CD4-positive, alpha-beta memory T cell (primary cell): ENCODE measurements at regions not wholly inside any gene's neighbourhood (a gene's known extent, or its start where the extent isn't known, plus 50 kb on each side); places are given as distances from the start of the nearest gene placed in this dataset.
"Not testable (repeated sequence)": the region's sequence is repeated elsewhere in the genome, so short reads cannot be mapped to it uniquely, and the experiment has no call there.

Experiments used
- CTCF ChIA-PET: fragments of 350-600 bp; sonication (Branson Sonifier 250); formaldehyde crosslinking; loops from one replicate; lab custom pipeline; 2021; ENCODE audit warnings: inconsistent platforms; ENCODE audit not compliant: partially characterized antibody; lab: Charles Lee
- POLR2A ChIA-PET: fragments of 350-600 bp; sonication (Branson Sonifier 250); formaldehyde crosslinking; loops from one replicate; lab custom pipeline; 2021; ENCODE audit not compliant: partially characterized antibody; lab: Charles Lee
- DNase-seq, 5 donors: peaks; one replicate each; pipeline versions ENCODE4 v3.0.0 to v3.0.0-alpha.2; 2020 to 2022; ENCODE audit warnings: mixed read lengths in 1 of 5
- H3K27ac ChIP-seq: one replicate; pipeline ENCODE4 v1.7.0; 2013; ENCODE audit warnings: low read depth, low read length
- H3K27me3 ChIP-seq: 2 replicates; pipeline ENCODE4 v1.7.0; 2013; ENCODE audit warnings: mild to moderate bottlenecking, low read length, moderate library complexity; ENCODE audit not compliant: insufficient read depth
- H3K36me3 ChIP-seq: 2 replicates; pipeline ENCODE4 v1.7.0; 2013; ENCODE audit warnings: mild to moderate bottlenecking, low read length, moderate library complexity; ENCODE audit not compliant: insufficient read depth
- H3K4me1 ChIP-seq: 2 replicates; pipeline ENCODE4 v1.7.0; 2013; ENCODE audit warnings: mild to moderate bottlenecking, low read length, moderate library complexity; ENCODE audit not compliant: insufficient read depth
- H3K4me3 ChIP-seq, 2 donors: one replicate each; pipeline ENCODE4 v1.7.0; 2013; ENCODE audit warnings: low read length in 2 of 2, mild to moderate bottlenecking in 1 of 2
- H3K9me3 ChIP-seq, 2 donors: one replicate each; pipeline ENCODE4 v1.7.0; 2013; ENCODE audit warnings: low read length in 2 of 2, control low read depth in 1 of 2; ENCODE audit not compliant: control insufficient read depth in 1 of 2
- H3K27ac Mint-ChIP-seq, 7 donors: one replicate each; pipeline ENCODE4 v1.8.0; 2020 to 2021; ENCODE audit warnings: mixed read lengths in 7 of 7, mild to moderate bottlenecking in 6 of 7, inconsistent platforms in 3 of 7, moderate library complexity in 3 of 7
- H3K27me3 Mint-ChIP-seq, 2 donors: one replicate each; pipeline ENCODE4 v1.8.0; 2020 to 2021; ENCODE audit warnings: mixed read lengths in 2 of 2
- H3K36me3 Mint-ChIP-seq, 2 donors: one replicate each; pipeline ENCODE4 v1.8.0; 2020 to 2021; ENCODE audit warnings: mixed read lengths in 2 of 2, inconsistent platforms in 1 of 2, mild to moderate bottlenecking in 1 of 2
- H3K4me1 Mint-ChIP-seq, 4 donors: one replicate each; pipeline ENCODE4 v1.8.0; 2020 to 2021; ENCODE audit warnings: mixed read lengths in 4 of 4, mild to moderate bottlenecking in 1 of 4
- H3K4me3 Mint-ChIP-seq, 8 donors: one replicate each; pipeline ENCODE4 v1.8.0; 2020 to 2021; ENCODE audit warnings: mixed read lengths in 8 of 8, mild to moderate bottlenecking in 7 of 8, moderate library complexity in 6 of 8, inconsistent platforms in 3 of 8
- H3K9me3 Mint-ChIP-seq, 8 donors: one replicate each; pipeline ENCODE4 v1.8.0; 2020 to 2021; ENCODE audit warnings: mixed read lengths in 8 of 8, mild to moderate bottlenecking in 5 of 8, inconsistent platforms in 3 of 8, moderate library complexity in 1 of 8
- intact Hi-C: fragments of 100-400 bp; cut with micrococcal nuclease; formaldehyde crosslinking; loops from one replicate; pipeline ENCODE4 v1.15.1; 2023

GRCh38 chrX:555725-556666 is 74.6 kb upstream of the SHOX start:
- CTCF ChIA-PET, result no interaction called here

GRCh38 chrX:557601-558000 is 73.0 kb upstream of the SHOX start:
- H3K36me3 Mint-ChIP-seq, H3K36me3 ChIP-seq, H3K4me3 Mint-ChIP-seq, DNase-seq, CTCF ChIA-PET, H3K4me1 ChIP-seq, intact Hi-C loops, H3K27ac ChIP-seq, H3K4me3 ChIP-seq, H3K27me3 Mint-ChIP-seq, POLR2A ChIA-PET, H3K27ac Mint-ChIP-seq, H3K27me3 ChIP-seq, H3K4me1 Mint-ChIP-seq, H3K9me3 ChIP-seq: not testable (repeated sequence)
- peaks cover 0 to 15% (median 4%) of the 10 kb centered on the region in 8 donors for H3K9me3 Mint-ChIP-seq

More at GRCh38 chrX:555725-556666, 74.6 kb upstream of the SHOX start:
- no peak overlapping the region for H3K27ac ChIP-seq
- Mint-ChIP-seq H3K27ac (no peak overlapping the region), H3K9me3 (peaks cover 5 to 18% (median 7%) of the 10 kb centered on the region in 8 donors), H3K36me3 (no peaks in the 10 kb centered on the region), H3K4me3 (no peak overlapping the region), H3K4me1 (no peaks in the 10 kb centered on the region), H3K27me3 (no peaks in the 10 kb centered on the region)
- no peaks in the 10 kb centered on the region for H3K27me3 ChIP-seq
- no peaks in the 10 kb centered on the region for H3K9me3 ChIP-seq
- no peaks in the 10 kb centered on the region for H3K4me1 ChIP-seq
- H3K36me3 ChIP-seq, result no peaks in the 10 kb centered on the region
- H3K4me3 ChIP-seq, result no peak overlapping the region
- intact Hi-C loops, result no loop called here
- POLR2A ChIA-PET, result no interaction called here
- DNase-seq, result no peak

GRCh38 chrX:559282-559681 is 71.3 kb upstream of the SHOX start:
- H3K27me3 Mint-ChIP-seq, H3K27ac ChIP-seq, H3K4me3 ChIP-seq, H3K4me3 Mint-ChIP-seq, H3K36me3 ChIP-seq, H3K4me1 Mint-ChIP-seq, CTCF ChIA-PET, H3K9me3 ChIP-seq, H3K27ac Mint-ChIP-seq, DNase-seq, H3K9me3 Mint-ChIP-seq, intact Hi-C loops, H3K4me1 ChIP-seq, H3K36me3 Mint-ChIP-seq, POLR2A ChIA-PET, H3K27me3 ChIP-seq: not testable (repeated sequence)

- CTCF ChIA-PET, result no interaction called here
- DNase-seq, result no peak
- H3K4me1 ChIP-seq, result no peaks in the 10 kb centered on the region
- H3K4me1 Mint-ChIP-seq, result no peaks in the 10 kb centered on the region
- H3K27ac ChIP-seq, result no peak overlapping the region
- no peak overlapping the region for H3K4me3 Mint-ChIP-seq
- intact Hi-C loops, result no loop called here
- H3K27me3 Mint-ChIP-seq, result no peaks in the 10 kb centered on the region
- peaks cover 2 to 16% (median 13%) of the 10 kb centered on the region in 8 donors for H3K9me3 Mint-ChIP-seq
- POLR2A ChIA-PET, result no interaction called here
- no peak overlapping the region for H3K27ac Mint-ChIP-seq
- no peaks in the 10 kb centered on the region for H3K27me3 ChIP-seq
- H3K36me3 ChIP-seq, result no peaks in the 10 kb centered on the region
- H3K36me3 Mint-ChIP-seq, result no peaks in the 10 kb centered on the region
- H3K4me3 ChIP-seq, result no peak overlapping the region
- no peaks in the 10 kb centered on the region for H3K9me3 ChIP-seq
Measured at GRCh38 chrX:567891-568290, 62.7 kb upstream of the SHOX start.

GRCh38 chrX:568311-568710 is 62.3 kb upstream of the SHOX start:
- H3K27ac Mint-ChIP-seq, result no peak overlapping the region
- no peaks in the 10 kb centered on the region for H3K27me3 Mint-ChIP-seq
- ChIA-PET POLR2A (no interaction called here), CTCF (no interaction called here)
- no peak overlapping the region for H3K27ac ChIP-seq
- intact Hi-C loops, result no loop called here
- H3K9me3 Mint-ChIP-seq, result peaks cover 2 to 16% (median 13%) of the 10 kb centered on the region in 8 donors
- no peaks in the 10 kb centered on the region for H3K4me1 Mint-ChIP-seq
- H3K4me3 Mint-ChIP-seq, result no peak overlapping the region
- H3K9me3 ChIP-seq, result no peaks in the 10 kb centered on the region
- no peaks in the 10 kb centered on the region for H3K4me1 ChIP-seq
- H3K27me3 ChIP-seq, result no peaks in the 10 kb centered on the region
- no peaks in the 10 kb centered on the region for H3K36me3 ChIP-seq
- no peak for DNase-seq
- no peak overlapping the region for H3K4me3 ChIP-seq
- H3K36me3 Mint-ChIP-seq, result no peaks in the 10 kb centered on the region

- POLR2A ChIA-PET, result no interaction called here
- Histone ChIP-seq H3K4me1 (no peaks in the 10 kb centered on the region), H3K27me3 (no peaks in the 10 kb centered on the region), H3K4me3 (no peak overlapping the region), H3K27ac (no peak overlapping the region), H3K9me3 (no peaks in the 10 kb centered on the region), H3K36me3 (no peaks in the 10 kb centered on the region)
- no peaks in the 10 kb centered on the region for H3K27me3 Mint-ChIP-seq
- no peak overlapping the region for H3K4me3 Mint-ChIP-seq
- H3K36me3 Mint-ChIP-seq, result no peaks in the 10 kb centered on the region
- H3K27ac Mint-ChIP-seq, result no peak overlapping the region
- CTCF ChIA-PET, result no interaction called here
- intact Hi-C loops, result no loop called here
- H3K4me1 Mint-ChIP-seq, result no peaks in the 10 kb centered on the region
- H3K9me3 Mint-ChIP-seq, result peaks cover 0 to 10% (median 3%) of the 10 kb centered on the region in 8 donors
- no peak for DNase-seq
Measured at GRCh38 chrX:572538-573124, 58.0 kb upstream of the SHOX start.

GRCh38 chrX:574251-574650 is 56.3 kb upstream of the SHOX start:
- no peak overlapping the region for H3K27ac ChIP-seq
- no peaks in the 10 kb centered on the region for H3K9me3 ChIP-seq
- intact Hi-C loops, result no loop called here
- Mint-ChIP-seq H3K27me3 (no peaks in the 10 kb centered on the region), H3K9me3 (peaks cover 0 to 15% (median 4%) of the 10 kb centered on the region in 8 donors), H3K4me3 (no peak overlapping the region), H3K36me3 (no peaks in the 10 kb centered on the region), H3K27ac (no peak overlapping the region), H3K4me1 (no peaks in the 10 kb centered on the region)
- H3K36me3 ChIP-seq, result no peaks in the 10 kb centered on the region
- no peak overlapping the region for H3K4me3 ChIP-seq
- CTCF ChIA-PET, result no interaction called here
- POLR2A ChIA-PET, result no interaction called here
- no peaks in the 10 kb centered on the region for H3K4me1 ChIP-seq
- H3K27me3 ChIP-seq, result no peaks in the 10 kb centered on the region
- no peak for DNase-seq
